ENCODE measurements at regions not wholly inside any gene's neighbourhood (a gene's known extent, or its start where the extent isn't known, plus 50 kb on each side); places are given as distances from the start of the nearest gene placed in this dataset.

GRCh38 chr12:46884362-46884761 is 58.6 kb upstream of the SLC38A4 start:
- no peak for TF ChIP-seq CTCF (CRISPR knock-in tag; IDR thresholded peaks at IDR 0.05)
- TF ChIP-seq SMARCC2 (IDR thresholded peaks at IDR 0.05): no peak
- TF ChIP-seq CHD2 (IDR thresholded peaks at IDR 0.05; ENCODE audit: low read depth, low read length): no peak
- no peak for TF ChIP-seq TAF1 (CRISPR knock-in tag; IDR thresholded peaks at IDR 0.05)
- no peak for TF ChIP-seq TOE1 (CRISPR knock-in tag; IDR thresholded peaks at IDR 0.05)
- no peak for TF ChIP-seq NR3C1 (CRISPR knock-in tag; IDR thresholded peaks at IDR 0.05)
- no peak for TF ChIP-seq TGIF2 (CRISPR knock-in tag; IDR thresholded peaks at IDR 0.05)
- TF ChIP-seq NBN (conservative IDR thresholded peaks at IDR 0.05): no peak
- TF ChIP-seq PATZ1 (CRISPR knock-in tag; IDR thresholded peaks at IDR 0.05): no peak
- TF ChIP-seq ZNF275 (CRISPR knock-in tag; IDR thresholded peaks at IDR 0.05; ENCODE audit: borderline replicate concordance): no peak
- TF ChIP-seq REST (IDR thresholded peaks at IDR 0.05; ENCODE audit: borderline replicate concordance in 1 of 2, low read depth in 1 of 2, low read length in 2 of 2): no peak
- no peak for TF ChIP-seq POLR2A (IDR thresholded peaks at IDR 0.05; ENCODE audit: insufficient read depth in 1 of 2, low read depth in 2 of 2, low read length in 2 of 2)
- no peak for TF ChIP-seq CHD4 (IDR thresholded peaks at IDR 0.05; ENCODE audit: borderline replicate concordance, low read length)

Data from HepG2 (cell line).